ENCODE measurements at regions not wholly inside any gene's neighbourhood (a gene's known extent, or its start where the extent isn't known, plus 50 kb on each side); places are given as distances from the start of the nearest gene placed in this dataset.

DNA sequence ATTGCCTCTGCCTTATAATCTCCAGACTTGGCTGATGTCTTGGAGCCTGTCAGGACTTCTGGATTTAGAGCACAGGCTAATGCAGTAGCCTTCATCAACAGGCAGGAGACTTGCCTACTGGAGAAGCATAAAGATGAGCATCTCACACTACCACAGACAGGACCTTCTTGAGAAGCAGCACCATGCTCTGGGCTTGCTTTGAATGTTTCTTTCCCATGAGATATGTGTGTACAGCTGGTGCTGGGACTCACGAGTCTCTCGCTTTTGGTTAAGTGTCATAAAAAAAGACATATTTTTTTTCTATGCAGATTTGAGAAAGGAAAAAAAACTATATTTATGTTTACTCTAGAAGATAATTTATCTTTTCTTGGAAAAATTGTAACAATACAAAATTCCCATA is 671.3 kb downstream of the MRPL39 start:
- H3K9me3 ChIP-seq (ENCODE audit: insufficient read depth, low read depth, low read length): no peaks in the 10 kb centered on the region
- TF ChIP-seq EZH2phosphoT487 (IDR thresholded peaks at IDR 0.05; ENCODE audit: borderline replicate concordance): no peak
- TF ChIP-seq, protein P1, sequence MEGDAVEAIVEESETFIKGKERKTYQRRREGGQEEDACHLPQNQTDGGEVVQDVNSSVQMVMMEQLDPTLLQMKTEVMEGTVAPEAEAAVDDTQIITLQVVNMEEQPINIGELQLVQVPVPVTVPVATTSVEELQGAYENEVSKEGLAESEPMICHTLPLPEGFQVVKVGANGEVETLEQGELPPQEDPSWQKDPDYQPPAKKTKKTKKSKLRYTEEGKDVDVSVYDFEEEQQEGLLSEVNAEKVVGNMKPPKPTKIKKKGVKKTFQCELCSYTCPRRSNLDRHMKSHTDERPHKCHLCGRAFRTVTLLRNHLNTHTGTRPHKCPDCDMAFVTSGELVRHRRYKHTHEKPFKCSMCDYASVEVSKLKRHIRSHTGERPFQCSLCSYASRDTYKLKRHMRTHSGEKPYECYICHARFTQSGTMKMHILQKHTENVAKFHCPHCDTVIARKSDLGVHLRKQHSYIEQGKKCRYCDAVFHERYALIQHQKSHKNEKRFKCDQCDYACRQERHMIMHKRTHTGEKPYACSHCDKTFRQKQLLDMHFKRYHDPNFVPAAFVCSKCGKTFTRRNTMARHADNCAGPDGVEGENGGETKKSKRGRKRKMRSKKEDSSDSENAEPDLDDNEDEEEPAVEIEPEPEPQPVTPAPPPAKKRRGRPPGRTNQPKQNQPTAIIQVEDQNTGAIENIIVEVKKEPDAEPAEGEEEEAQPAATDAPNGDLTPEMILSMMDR (conservative IDR thresholded peaks at IDR 0.05; ENCODE audit: low read length): no peak
- H3K36me3 ChIP-seq (ENCODE audit: insufficient read depth, low read length): no peaks in the 10 kb centered on the region
- H3K79me2 ChIP-seq (ENCODE audit: insufficient read depth, low read length): no peaks in the 10 kb centered on the region
- no peaks in the 10 kb centered on the region for H3K4me1 ChIP-seq (ENCODE audit: insufficient read depth, low read length, poor library complexity, severe bottlenecking)
- H3K4me2 ChIP-seq (ENCODE audit: low read depth, low read length, poor library complexity, severe bottlenecking): no peak overlapping the region
- H3K9ac ChIP-seq (ENCODE audit: low read depth, low read length, poor library complexity, severe bottlenecking): no peak overlapping the region
- no peak overlapping the region for H3K4me3 ChIP-seq (ENCODE audit: low read length, poor library complexity, severe bottlenecking)
- H3K9me2 ChIP-seq (replicated peaks; ENCODE audit: low read depth, low read length): no peaks in the 10 kb centered on the region
- H4K20me1 ChIP-seq (ENCODE audit: insufficient read depth, low read length, poor library complexity, severe bottlenecking): no peaks in the 10 kb centered on the region
- no peak overlapping the region for H2AFZ ChIP-seq (ENCODE audit: low read length)
- no peaks in the 10 kb centered on the region for H3F3A ChIP-seq (ENCODE audit: low read depth)
- H3K27me3 ChIP-seq (ENCODE audit: insufficient read depth, low read length, poor library complexity, severe bottlenecking): no peaks in the 10 kb centered on the region

DNA sequence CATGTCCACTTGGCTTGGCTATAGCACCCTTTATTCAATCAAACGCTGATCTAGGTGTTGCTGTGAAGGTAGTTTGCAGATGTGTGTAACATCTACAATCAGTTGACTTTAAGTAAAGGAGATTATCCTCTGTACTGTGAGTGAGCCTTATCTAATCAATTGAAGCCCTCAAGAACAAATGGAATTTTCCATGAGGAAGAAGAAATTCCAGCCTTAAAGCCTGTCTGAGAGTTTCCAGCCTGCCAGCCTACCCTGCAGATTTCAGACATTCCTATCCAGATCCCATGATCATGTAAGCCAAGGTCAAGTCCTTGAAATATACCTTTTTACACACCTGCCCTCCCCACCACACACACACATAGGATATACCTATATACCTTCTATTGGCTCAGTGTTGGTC is 696.7 kb downstream of the MRPL39 start:
- H3K4me3 ChIP-seq (ENCODE audit: low read length, poor library complexity, severe bottlenecking): no peak overlapping the region
- H3K9me3 ChIP-seq (ENCODE audit: insufficient read depth, low read depth, low read length): no peaks in the 10 kb centered on the region
- H3K79me2 ChIP-seq (ENCODE audit: insufficient read depth, low read length): no peaks in the 10 kb centered on the region
- H4K20me1 ChIP-seq (ENCODE audit: insufficient read depth, low read length, poor library complexity, severe bottlenecking): no peaks in the 10 kb centered on the region
- no peaks in the 10 kb centered on the region for H3K36me3 ChIP-seq (ENCODE audit: insufficient read depth, low read length)
- H3F3A ChIP-seq (ENCODE audit: low read depth): no peaks in the 10 kb centered on the region
- H3K4me2 ChIP-seq (ENCODE audit: low read depth, low read length, poor library complexity, severe bottlenecking): no peak overlapping the region
- H3K9me2 ChIP-seq (replicated peaks; ENCODE audit: low read depth, low read length): no peaks in the 10 kb centered on the region
- no peak overlapping the region for H2AFZ ChIP-seq (ENCODE audit: low read length)
- H3K4me1 ChIP-seq (ENCODE audit: insufficient read depth, low read length, poor library complexity, severe bottlenecking): no peaks in the 10 kb centered on the region
- TF ChIP-seq, protein P1 (conservative IDR thresholded peaks at IDR 0.05; ENCODE audit: low read length): no peak
- no peak for TF ChIP-seq EZH2phosphoT487 (IDR thresholded peaks at IDR 0.05; ENCODE audit: borderline replicate concordance)
- H3K27me3 ChIP-seq (ENCODE audit: insufficient read depth, low read length, poor library complexity, severe bottlenecking): no peaks in the 10 kb centered on the region
- H3K9ac ChIP-seq (ENCODE audit: low read depth, low read length, poor library complexity, severe bottlenecking): no peak overlapping the region

DNA sequence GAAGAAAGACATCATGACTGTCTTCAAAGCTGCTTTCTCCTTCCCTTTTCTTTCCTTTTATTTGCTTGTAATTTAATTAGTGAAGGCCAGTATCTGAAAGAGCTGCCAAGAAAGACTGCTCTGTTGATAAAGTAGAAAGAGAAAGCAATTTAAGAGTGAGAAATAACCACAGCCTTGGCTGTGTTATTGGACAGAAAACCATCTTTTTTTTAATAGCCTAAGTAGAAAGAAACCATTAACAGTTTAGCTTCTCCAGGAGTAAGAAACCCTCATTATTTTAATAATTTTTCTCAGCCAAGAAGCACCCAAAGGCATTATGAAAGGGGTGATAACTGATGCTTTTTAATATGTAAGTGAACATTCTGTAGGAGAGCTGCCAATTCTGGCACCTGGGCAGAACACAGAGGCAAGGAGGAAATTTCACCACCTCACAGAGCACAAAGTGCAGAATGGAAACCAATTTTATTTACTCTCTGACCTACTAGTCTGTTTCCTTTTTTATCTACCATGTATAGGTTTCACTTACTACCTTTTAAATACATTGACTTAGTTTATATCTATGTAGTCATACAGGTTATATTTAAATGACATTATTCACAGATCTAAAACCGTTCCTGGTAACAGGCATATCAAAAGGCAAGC is 703.2 kb downstream of the MRPL39 start:
- H3K9me2 ChIP-seq (replicated peaks; ENCODE audit: low read depth, low read length): no peaks in the 10 kb centered on the region
- H3K9ac ChIP-seq (ENCODE audit: low read depth, low read length, poor library complexity, severe bottlenecking): no peak overlapping the region
- no peaks in the 10 kb centered on the region for H3K79me2 ChIP-seq (ENCODE audit: insufficient read depth, low read length)
- no peaks in the 10 kb centered on the region for H3K27me3 ChIP-seq (ENCODE audit: insufficient read depth, low read length, poor library complexity, severe bottlenecking)
- H3F3A ChIP-seq (ENCODE audit: low read depth): no peaks in the 10 kb centered on the region
- no peak for TF ChIP-seq EZH2phosphoT487 (IDR thresholded peaks at IDR 0.05; ENCODE audit: borderline replicate concordance)
- TF ChIP-seq, protein P1 (conservative IDR thresholded peaks at IDR 0.05; ENCODE audit: low read length): no peak
- no peaks in the 10 kb centered on the region for H3K9me3 ChIP-seq (ENCODE audit: insufficient read depth, low read depth, low read length)
- H3K4me2 ChIP-seq (ENCODE audit: low read depth, low read length, poor library complexity, severe bottlenecking): no peak overlapping the region
- no peak overlapping the region for H2AFZ ChIP-seq (ENCODE audit: low read length)
- no peaks in the 10 kb centered on the region for H3K36me3 ChIP-seq (ENCODE audit: insufficient read depth, low read length)
- H3K4me3 ChIP-seq (ENCODE audit: low read length, poor library complexity, severe bottlenecking): no peak overlapping the region
- no peaks in the 10 kb centered on the region for H3K4me1 ChIP-seq (ENCODE audit: insufficient read depth, low read length, poor library complexity, severe bottlenecking)
- H4K20me1 ChIP-seq (ENCODE audit: insufficient read depth, low read length, poor library complexity, severe bottlenecking): no peaks in the 10 kb centered on the region

Measured in Loucy (cell line).